ENCODE measurements at regions not wholly inside any gene's neighbourhood (a gene's known extent, or its start where the extent isn't known, plus 50 kb on each side); places are given as distances from the start of the nearest gene placed in this dataset.

- TF ChIP-seq BACH2 (CRISPR knock-in tag; IDR thresholded peaks at IDR 0.05; ENCODE audit: borderline replicate concordance) (no peak), GLIS3 (CRISPR knock-in tag; IDR thresholded peaks at IDR 0.05) (no peak), TSHZ2 (CRISPR knock-in tag; IDR thresholded peaks at IDR 0.05) (no peak), ZNF70 (CRISPR knock-in tag; IDR thresholded peaks at IDR 0.05) (no peak), PATZ1 (CRISPR knock-in tag; IDR thresholded peaks at IDR 0.05; ENCODE audit: borderline replicate concordance) (no peak)
Measured at GRCh38 chr2:150060341-150060740, 427.1 kb downstream of the RND3 start.

Data from SK-N-SH treated with all-trans-retinoic acid at 6 μM for 48 hours (cell line).